Panc1 (cell line): ENCODE measurements at regions not wholly inside any gene's neighbourhood (a gene's known extent, or its start where the extent isn't known, plus 50 kb on each side); places are given as distances from the start of the nearest gene placed in this dataset.

ENCODE experiments used
- ATAC-seq: fragments of 200-7000 bp; cut with Tn5 transposase; 2 replicates; pipeline ENCODE4 v1.9.1; 2020; ENCODE audit warnings: mild to moderate bottlenecking, moderate library complexity
- BruUV-seq: library from RNA; stranded (reverse); fragments of 400-500 nt; replicated peaks from 2 replicates; lab custom pipeline; 2021; lab: Mats Ljungman, UMichigan
- CTCF ChIA-PET: fragments of 300-600 bp; sonication (Branson Sonifier 250); formaldehyde crosslinking; loops from one replicate; lab custom pipeline; 2022; ENCODE audit warnings: antibody characterized with exemption; lab: Charles Lee
- POLR2A ChIA-PET: fragments of 300-600 bp; sonication (Branson Sonifier 250); formaldehyde crosslinking; loops from one replicate; lab custom pipeline; 2022; ENCODE audit warnings: antibody characterized with exemption; lab: Charles Lee
- DNase-seq: peaks from one replicate; pipeline ENCODE4 v3.0.0-alpha.2; 2010; ENCODE audit warnings: low read depth, low spot score
- H3K27ac ChIP-seq: 2 replicates; pipeline ENCODE4 v1.5.1; 2011; ENCODE audit warnings: mild to moderate bottlenecking, low read length, inconsistent platforms
- H3K27me3 ChIP-seq: fragments of 200-500 bp; sonication (Bioruptor generic); 2 replicates; pipeline ENCODE4 v1.6.0; 2014; ENCODE audit warnings: low read length, inconsistent platforms; ENCODE audit not compliant: control insufficient read depth, insufficient read depth
- H3K36me3 ChIP-seq: fragments of 200-500 bp; sonication (Bioruptor generic); 2 replicates; pipeline ENCODE4 v1.5.1; 2014; ENCODE audit warnings: inconsistent platforms, mild to moderate bottlenecking, low read length, moderate library complexity; ENCODE audit not compliant: control insufficient read depth, insufficient read depth
- H3K4me1 ChIP-seq: 2 replicates; pipeline ENCODE4 v1.5.1; 2011; ENCODE audit warnings: inconsistent platforms, mild to moderate bottlenecking, low read length, moderate library complexity; ENCODE audit not compliant: control insufficient read depth, insufficient read depth
- H3K4me3 ChIP-seq, 2 experiments: 2 replicates each; pipeline ENCODE4 v1.5.1; 2011 to 2012; ENCODE audit warnings: low read depth in 2 of 2, low read length in 2 of 2, mild to moderate bottlenecking in 2 of 2, inconsistent platforms in 1 of 2, moderate library complexity in 1 of 2
- H3K9me3 ChIP-seq: fragments of 200-500 bp; sonication (Bioruptor generic); 2 replicates; pipeline ENCODE4 v1.5.1; 2014; ENCODE audit warnings: low read depth, mild to moderate bottlenecking, inconsistent platforms, low read length, moderate library complexity; ENCODE audit not compliant: control insufficient read depth, insufficient read depth
- CTCF ChIP-seq: fragments of 450-650 bp; IDR thresholded peaks from 2 replicates; pipeline ENCODE4 v1.5.1; 2017; ENCODE audit warnings: mild to moderate bottlenecking
- POLR2AphosphoS5 ChIP-seq: IDR thresholded peaks from 2 replicates; pipeline ENCODE4 v1.6.1; 2012; ENCODE audit warnings: mild to moderate bottlenecking, low read depth, low read length, moderate library complexity
- REST ChIP-seq, 2 experiments: IDR thresholded peaks; 2 replicates each; pipeline ENCODE4 v1.6.1; 2011 to 2012; ENCODE audit warnings: low read depth in 2 of 2, control low read depth in 1 of 2, low read length in 1 of 2, mild to moderate bottlenecking in 1 of 2, moderate library complexity in 1 of 2; ENCODE audit not compliant: insufficient read depth in 1 of 2
- SIN3A ChIP-seq: IDR thresholded peaks from 2 replicates; pipeline ENCODE4 v1.6.1; 2012; ENCODE audit warnings: low read depth, mild to moderate bottlenecking, low read length, moderate library complexity, borderline replicate concordance; ENCODE audit not compliant: insufficient read depth
- TCF7L2 ChIP-seq: IDR thresholded peaks from 2 replicates; pipeline ENCODE4 v1.6.1; 2011; ENCODE audit warnings: mild to moderate bottlenecking, low read depth, low read length, inconsistent platforms
- in situ Hi-C: cut with HindIII; loops from 2 replicates; pipeline ENCODE4 v1.10.0; 2016; ENCODE audit warnings: low sequenced_read_pairs, low pct_unique_long_range_greater_than_20kb
- intact Hi-C: fragments of 100-400 bp; cut with micrococcal nuclease; formaldehyde crosslinking; loops from one replicate; pipeline ENCODE4 v1.10.0; 2022; ENCODE audit not compliant: unreplicated experiment

GRCh38 chr2:16063955-16064633 lies 123.7 kb downstream of the MYCN start:
- TF ChIP-seq TCF7L2 (no peak), POLR2AphosphoS5 (no peak), CTCF (no peak), SIN3A (no peak), REST (IDR thresholded peaks at IDR 0.05; ENCODE audit: insufficient read depth in 1 of 2, low read depth in 2 of 2, low read length in 1 of 2) (no peak)
- Histone ChIP-seq H3K27me3 (no peaks in the 10 kb centered on the region), H3K4me3 (no peak overlapping the region), H3K36me3 (no peaks in the 10 kb centered on the region), H3K9me3 (no peaks in the 10 kb centered on the region; the same call in 1 of the 2 replicates), H3K27ac (no peak overlapping the region), H3K4me1 (no peaks in the 10 kb centered on the region)
- DNase-seq (no peak), ATAC-seq (no peak)
- CTCF ChIA-PET = no interaction called here
- POLR2A ChIA-PET = no interaction called here
- intact Hi-C loops (no loop called here), in situ Hi-C loops (no loop called here)
- BruUV-seq = no TSS peak

GRCh38 chr2:16063251-16063850 lies 123.0 kb downstream of the MYCN start:
- ATAC-seq = no peak
- ChIA-PET CTCF (no interaction called here), POLR2A (no interaction called here)
- Histone ChIP-seq H3K9me3 (no peaks in the 10 kb centered on the region; the same call in 1 of the 2 replicates), H3K4me3 (no peak overlapping the region), H3K36me3 (no peaks in the 10 kb centered on the region), H3K4me1 (no peaks in the 10 kb centered on the region), H3K27ac (no peak overlapping the region), H3K27me3 (no peaks in the 10 kb centered on the region)
- in situ Hi-C loops (no loop called here), intact Hi-C loops (no loop called here)
- BruUV-seq = no TSS peak
- TF ChIP-seq TCF7L2 = no peak
- TF ChIP-seq REST (IDR thresholded peaks at IDR 0.05; ENCODE audit: insufficient read depth in 1 of 2, low read depth in 2 of 2, low read length in 1 of 2) = no peak
- no peak for TF ChIP-seq POLR2AphosphoS5
- no peak for TF ChIP-seq CTCF
- TF ChIP-seq SIN3A = no peak
- no peak for DNase-seq
